ENCODE measurements at regions not wholly inside any gene's neighbourhood (a gene's known extent, or its start where the extent isn't known, plus 50 kb on each side); places are given as distances from the start of the nearest gene placed in this dataset.

GRCh38 chr1:50352428-50352827 is 70.8 kb downstream of the DMRTA2 start (continued):
- TF ChIP-seq ZZZ3 (IDR thresholded peaks at IDR 0.05; ENCODE audit: control insufficient read depth, insufficient read length, low read depth) (no peak), BHLHE40 (IDR thresholded peaks at IDR 0.05; ENCODE audit: borderline replicate concordance in 1 of 2, low read depth in 2 of 2, low read length in 1 of 2) (no peak)

GRCh38 chr1:50350868-50351267 is 72.4 kb downstream of the DMRTA2 start:
- SMC1A ChIA-PET (ENCODE audit: uncharacterized antibody, unreplicated experiment) = no interaction called here
- no peak overlapping the region for H2AFZ ChIP-seq (ENCODE audit: control insufficient read depth, low read depth, low read length)
- 22% methylated on average over 8 of the region's 8 CpGs for WGBS (ENCODE audit: insufficient coverage, insufficient replicate concordance, low lambda C conversion rate, missing lambda C conversion rate)
- no peaks in the 10 kb centered on the region for H4K20me1 ChIP-seq (ENCODE audit: control insufficient read depth, insufficient read depth)
- TF ChIP-seq ZNF384 (IDR thresholded peaks at IDR 0.05; ENCODE audit: borderline replicate concordance, low read depth, low read length) (no peak), POLR2AphosphoS2 (IDR thresholded peaks at IDR 0.05; ENCODE audit: low read depth, low read length) (no peak), NR2C1 (IDR thresholded peaks at IDR 0.05) (no peak), ZNF207 (IDR thresholded peaks at IDR 0.05; ENCODE audit: borderline replicate concordance) (no peak), RFX5 (IDR thresholded peaks at IDR 0.05; ENCODE audit: low read depth, low read length) (no peak), NFXL1 (IDR thresholded peaks at IDR 0.05; ENCODE audit: borderline replicate concordance) (no peak)
- no peaks in the 10 kb centered on the region for H3K36me3 ChIP-seq (ENCODE audit: control insufficient read depth in 2 of 2, insufficient read depth in 2 of 2, low read length in 1 of 2)
- FAIRE-seq (no peak), ATAC-seq (peak; percentile 25; the same call in 2 of the 3 replicates), DNase-seq (ENCODE audit: low read depth, low spot score) (no peak)
- no peaks in the 10 kb centered on the region for H3K27me3 ChIP-seq (replicated peaks in 1 of 2; ENCODE audit: control insufficient read depth in 2 of 2, insufficient read depth in 2 of 2, low read length in 1 of 2)
- no peaks in the 10 kb centered on the region; the same call in 2 of the 3 replicates for H3K9me3 ChIP-seq (replicated peaks; ENCODE audit: control insufficient read depth, insufficient read depth, low read length)
- intact Hi-C loops (cut with micrococcal nuclease; ENCODE audit: unreplicated experiment) = no loop called here
- no peak overlapping the region for H3K4me3 ChIP-seq
- RAD21 ChIA-PET (ENCODE audit: unreplicated experiment) = interaction anchor here (1.5 kb wide), 1 partner anchor 1673 kb away, joined by 3 read pairs; no protein-coding TSS in a partner anchor
- no peaks in the 10 kb centered on the region for H3K79me2 ChIP-seq (ENCODE audit: control insufficient read depth, insufficient read depth, low read length)
- no peak overlapping the region for H3K9ac ChIP-seq (ENCODE audit: control insufficient read depth, insufficient read depth, low read length)
- in situ Hi-C loops (cut with MboI) = loop anchor here (25.0 kb wide), 1 partner anchor 711 kb away; no protein-coding TSS in a partner anchor
- H3K27ac ChIP-seq (ENCODE audit: control insufficient read depth, insufficient read depth) = no peak overlapping the region
- H3K4me1 ChIP-seq (ENCODE audit: control insufficient read depth, insufficient read depth, low read length) = no peaks in the 10 kb centered on the region
- POLR2A ChIA-PET = no interaction called here
- H3K4me2 ChIP-seq (ENCODE audit: control insufficient read depth, insufficient read depth) = no peak overlapping the region
- CTCF ChIA-PET = interaction anchor here (1.3 to 2.1 kb wide), 2 partner anchors 14 to 17 kb away, joined by 3 to 6 read pairs; no protein-coding TSS in a partner anchor
- no TSS peak for BruUV-seq (replicated peaks)

Measured in GM12878 (cell line).